Karpas-422 (cell line): ENCODE measurements at regions not wholly inside any gene's neighbourhood (a gene's known extent, or its start where the extent isn't known, plus 50 kb on each side); places are given as distances from the start of the nearest gene placed in this dataset.

Experiments
- DNase-seq: peaks from one replicate; pipeline ENCODE4 v3.0.0-alpha.2; 2015
- H2AFZ ChIP-seq: fragments of 200-600 bp; sonication (generic); 2 replicates; pipeline ENCODE4 v1.6.1; 2014; ENCODE audit warnings: antibody characterized with exemption, low read length, mixed read lengths
- H3K27ac ChIP-seq: fragments of 200-600 bp; sonication (generic); 2 replicates; pipeline ENCODE4 v1.5.1; 2014; ENCODE audit warnings: mild to moderate bottlenecking, low read length, moderate library complexity
- H3K27me3 ChIP-seq: fragments of 200-600 bp; sonication (generic); 2 replicates; pipeline ENCODE4 v1.6.1; 2014; ENCODE audit warnings: low read length, mixed read lengths
- H3K36me3 ChIP-seq: fragments of 200-600 bp; sonication (generic); 2 replicates; pipeline ENCODE4 v1.6.1; 2014; ENCODE audit warnings: low read length, mixed read lengths; ENCODE audit not compliant: insufficient read depth
- H3K4me1 ChIP-seq: fragments of 200-600 bp; sonication (generic); 2 replicates; pipeline ENCODE4 v1.6.1; 2014; ENCODE audit warnings: mild to moderate bottlenecking, low read length, mixed read lengths
- H3K4me2 ChIP-seq: fragments of 200-600 bp; sonication (generic); 2 replicates; pipeline ENCODE4 v1.6.1; 2014; ENCODE audit warnings: low read length, low read depth, mild to moderate bottlenecking; ENCODE audit not compliant: poor library complexity, severe bottlenecking
- H3K4me3 ChIP-seq: fragments of 200-600 bp; sonication (generic); 2 replicates; pipeline ENCODE4 v1.5.1; 2014; ENCODE audit warnings: mild to moderate bottlenecking, antibody characterized with exemption, low read length, mixed read lengths
- H3K79me2 ChIP-seq: fragments of 200-600 bp; sonication (generic); 2 replicates; pipeline ENCODE4 v1.6.1; 2014; ENCODE audit warnings: mild to moderate bottlenecking, low read length, mixed read lengths
- H3K9ac ChIP-seq: fragments of 200-600 bp; sonication (generic); 2 replicates; pipeline ENCODE4 v1.6.0; 2014; ENCODE audit warnings: low read length
- H3K9me2 ChIP-seq: fragments of 200-600 bp; sonication (generic), shearing (Covaris generic); replicated peaks from 2 replicates; pipeline ENCODE4 v1.6.0; 2014; ENCODE audit warnings: mild to moderate bottlenecking, low read length, moderate library complexity; ENCODE audit not compliant: insufficient read depth
- H3K9me3 ChIP-seq: fragments of 300-700, 200-600 bp; sonication (generic); 2 replicates; pipeline ENCODE4 v1.6.1; 2014; ENCODE audit warnings: low read length, mixed read lengths
- H4K20me1 ChIP-seq: fragments of 200-600 bp; sonication (generic); 2 replicates; pipeline ENCODE4 v1.6.1; 2014; ENCODE audit warnings: mild to moderate bottlenecking, antibody characterized with exemption, low read length, low read depth; ENCODE audit not compliant: insufficient read depth

DNA sequence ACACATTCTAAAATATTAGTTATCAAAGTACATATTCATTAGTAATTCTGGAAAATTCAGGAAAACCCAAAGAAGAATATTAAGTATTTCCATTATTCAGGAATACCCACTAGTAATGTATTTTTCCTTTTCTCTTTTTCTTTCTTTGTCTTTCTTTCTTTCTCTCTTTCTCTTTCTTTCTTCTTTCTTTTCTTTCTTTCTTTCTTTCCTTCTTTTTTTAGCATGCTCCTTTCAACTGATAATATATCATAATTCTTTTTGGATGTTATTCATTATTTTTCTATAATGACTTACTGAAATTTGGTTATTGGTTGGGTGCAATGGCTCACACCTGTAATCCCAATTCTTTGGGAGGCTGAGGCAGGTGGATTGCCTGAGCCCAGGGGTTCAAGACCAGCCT lies 175.6 kb upstream of the RAB4A start:
- no peaks in the 10 kb centered on the region for H3K79me2 ChIP-seq
- no peak overlapping the region for H3K27ac ChIP-seq

DNA sequence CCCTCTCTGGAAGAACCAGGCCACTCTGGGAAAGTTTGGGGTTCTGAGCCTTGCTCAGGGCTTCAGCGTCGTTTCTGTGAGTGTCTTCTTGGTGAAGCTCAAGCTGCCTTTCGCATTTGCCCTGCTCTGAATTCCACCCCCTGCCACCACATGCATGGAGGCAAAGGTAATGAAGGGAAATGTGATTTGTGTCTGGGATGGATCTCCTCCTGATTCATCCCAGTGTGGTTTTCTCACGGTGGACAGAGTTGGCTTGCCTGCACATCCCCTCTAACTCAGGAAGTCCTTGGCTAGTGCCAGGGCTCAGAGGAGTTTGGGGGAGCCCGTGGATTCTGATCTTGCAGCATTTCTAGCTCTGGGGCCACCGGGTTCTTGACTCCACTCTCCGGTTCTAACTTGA lies 173.6 kb upstream of the RAB4A start:
- Histone ChIP-seq H3K27me3 (no peaks in the 10 kb centered on the region), H3K4me2 (no peak overlapping the region), H3K9me2 (no peaks in the 10 kb centered on the region), H3K27ac (no peak overlapping the region), H3K9me3 (no peaks in the 10 kb centered on the region), H3K9ac (no peak overlapping the region), H3K36me3 (no peaks in the 10 kb centered on the region), H3K79me2 (no peaks in the 10 kb centered on the region), H4K20me1 (no peaks in the 10 kb centered on the region), H3K4me1 (peaks cover 6% of the 10 kb centered on the region; the same call in 1 of the 2 replicates), H2AFZ (no peak overlapping the region), H3K4me3 (no peak overlapping the region)
- DNase-seq: no peak

More for the DNA sequence above, 175.6 kb upstream of the RAB4A start:
- Histone ChIP-seq H3K4me1 (peaks cover 9% of the 10 kb centered on the region; the same call in 1 of the 2 replicates), H3K9me3 (no peaks in the 10 kb centered on the region), H3K27me3 (no peaks in the 10 kb centered on the region), H3K9me2 (no peaks in the 10 kb centered on the region), H4K20me1 (no peaks in the 10 kb centered on the region), H3K9ac (no peak overlapping the region), H2AFZ (no peak overlapping the region), H3K36me3 (no peaks in the 10 kb centered on the region), H3K4me2 (no peak overlapping the region), H3K4me3 (no peak overlapping the region)
- DNase-seq: no peak

DNA sequence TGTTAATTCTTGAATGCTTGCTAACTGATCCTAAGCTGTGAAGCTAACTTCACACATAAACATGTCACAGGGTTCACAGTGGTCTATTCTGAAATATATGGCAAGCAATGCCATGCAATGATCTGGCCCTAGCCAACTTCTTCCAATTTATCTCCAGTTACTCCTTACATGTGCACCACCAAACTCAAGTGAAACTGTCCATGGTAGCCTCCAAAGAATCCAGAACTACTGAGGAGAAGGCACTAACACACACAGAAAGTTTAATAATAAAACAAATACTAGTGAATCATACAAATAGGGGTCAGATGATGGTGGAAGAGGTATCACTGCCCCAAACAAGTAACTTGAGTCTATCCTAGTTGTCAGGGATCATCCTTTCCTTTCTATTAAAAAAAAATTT lies 172.6 kb upstream of the RAB4A start:
- Histone ChIP-seq H3K36me3 (no peaks in the 10 kb centered on the region), H4K20me1 (no peaks in the 10 kb centered on the region), H3K79me2 (no peaks in the 10 kb centered on the region), H3K9ac (no peak overlapping the region), H3K27ac (no peak overlapping the region), H3K9me3 (no peaks in the 10 kb centered on the region), H3K9me2 (no peaks in the 10 kb centered on the region), H3K27me3 (no peaks in the 10 kb centered on the region), H3K4me1 (no peaks in the 10 kb centered on the region), H2AFZ (no peak overlapping the region), H3K4me2 (no peak overlapping the region), H3K4me3 (no peak overlapping the region)
- no peak for DNase-seq

DNA sequence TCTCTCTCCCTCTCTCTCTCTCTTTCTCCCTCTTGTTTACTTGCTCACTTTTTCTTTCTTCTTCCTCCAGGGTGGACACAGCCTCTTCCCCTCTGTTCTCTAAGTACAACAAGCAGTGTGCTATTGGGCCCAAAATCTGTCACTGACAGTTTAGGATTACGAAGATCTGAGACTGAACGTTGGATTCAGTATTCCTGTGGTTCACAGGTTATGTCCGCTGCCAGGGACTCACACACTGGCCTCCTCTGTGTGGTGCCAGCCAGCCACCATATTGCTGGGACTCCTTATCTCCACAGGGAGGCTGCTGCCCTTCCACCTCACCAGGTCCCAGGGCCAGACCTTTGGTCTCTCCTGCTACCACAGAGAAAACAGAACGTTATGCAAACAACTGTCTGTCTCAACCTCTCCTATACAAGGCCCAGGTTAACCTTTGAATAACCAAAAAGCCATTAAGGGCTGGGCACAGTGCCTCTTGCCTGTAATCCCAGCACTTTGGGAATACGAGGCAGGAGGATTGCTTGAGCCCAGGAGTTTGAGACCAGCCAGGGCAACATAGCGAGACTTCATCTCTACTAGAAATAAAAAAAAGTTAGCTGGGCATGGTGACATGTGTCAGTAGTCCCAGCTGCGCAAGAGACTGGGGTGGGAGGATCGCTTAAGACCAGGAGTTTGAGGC lies 171.9 kb upstream of the RAB4A start:
- no peak for DNase-seq

DNA sequence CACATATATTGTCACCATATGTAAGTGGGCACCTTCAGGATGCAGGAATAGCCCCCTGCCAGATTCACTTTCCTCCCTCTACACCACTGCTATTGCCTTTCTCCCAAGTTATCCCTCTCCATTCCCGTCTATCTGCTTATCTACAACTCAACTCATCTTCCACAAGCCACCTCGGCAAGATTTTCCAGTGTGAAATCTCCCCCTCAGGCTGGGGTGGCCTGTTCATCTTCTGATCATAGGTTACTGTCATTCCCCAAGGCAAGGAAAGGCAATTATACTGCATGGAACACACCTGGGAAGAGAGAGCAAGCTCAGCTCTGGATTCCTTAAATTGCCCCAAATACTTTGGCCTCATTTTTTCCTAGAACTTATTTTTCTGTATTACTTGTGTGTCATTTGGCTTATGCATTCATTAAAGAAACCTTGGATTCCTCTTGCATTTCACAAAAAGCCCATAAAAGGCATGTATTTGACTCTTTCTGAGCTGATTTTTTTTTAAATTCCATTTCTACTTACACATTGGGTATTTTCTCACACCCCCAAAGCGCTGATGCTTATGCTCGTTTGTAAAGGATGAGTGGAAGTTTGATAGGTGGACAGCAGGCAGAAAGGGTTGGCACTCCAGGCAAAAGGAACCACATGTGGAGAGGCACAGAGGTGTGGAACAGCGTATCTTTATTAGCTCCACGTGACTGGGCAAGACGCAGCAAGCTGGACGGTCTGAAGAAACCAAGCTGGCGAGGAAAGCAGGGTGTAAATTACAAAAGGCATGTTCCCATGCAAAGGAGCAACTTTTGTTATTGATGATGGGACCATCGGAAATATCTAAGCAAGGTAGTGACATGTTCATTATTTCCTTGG lies 169.7 kb upstream of the RAB4A start:
- H3K79me2 ChIP-seq: no peaks in the 10 kb centered on the region
- no peak for DNase-seq
- H3K9ac ChIP-seq: no peak overlapping the region
- H3K27ac ChIP-seq: no peak overlapping the region
- no peaks in the 10 kb centered on the region for H3K27me3 ChIP-seq
- no peak overlapping the region for H3K4me2 ChIP-seq
- H3K9me2 ChIP-seq: no peaks in the 10 kb centered on the region
- no peak overlapping the region for H2AFZ ChIP-seq
- no peak overlapping the region for H3K4me3 ChIP-seq
- no peaks in the 10 kb centered on the region for H3K4me1 ChIP-seq
- no peaks in the 10 kb centered on the region for H3K36me3 ChIP-seq
- H4K20me1 ChIP-seq: no peaks in the 10 kb centered on the region
- H3K9me3 ChIP-seq: no peaks in the 10 kb centered on the region

More for the DNA sequence above, 171.9 kb upstream of the RAB4A start:
- H3K4me3 ChIP-seq: no peak overlapping the region
- no peaks in the 10 kb centered on the region for H3K4me1 ChIP-seq
- no peaks in the 10 kb centered on the region for H3K27me3 ChIP-seq
- H3K36me3 ChIP-seq: no peaks in the 10 kb centered on the region
- no peaks in the 10 kb centered on the region for H4K20me1 ChIP-seq
- H3K4me2 ChIP-seq: no peak overlapping the region
- no peaks in the 10 kb centered on the region for H3K9me2 ChIP-seq
- no peak overlapping the region for H3K9ac ChIP-seq
- H2AFZ ChIP-seq: no peak overlapping the region
- no peaks in the 10 kb centered on the region for H3K79me2 ChIP-seq
- H3K27ac ChIP-seq: no peak overlapping the region
- no peaks in the 10 kb centered on the region for H3K9me3 ChIP-seq

DNA sequence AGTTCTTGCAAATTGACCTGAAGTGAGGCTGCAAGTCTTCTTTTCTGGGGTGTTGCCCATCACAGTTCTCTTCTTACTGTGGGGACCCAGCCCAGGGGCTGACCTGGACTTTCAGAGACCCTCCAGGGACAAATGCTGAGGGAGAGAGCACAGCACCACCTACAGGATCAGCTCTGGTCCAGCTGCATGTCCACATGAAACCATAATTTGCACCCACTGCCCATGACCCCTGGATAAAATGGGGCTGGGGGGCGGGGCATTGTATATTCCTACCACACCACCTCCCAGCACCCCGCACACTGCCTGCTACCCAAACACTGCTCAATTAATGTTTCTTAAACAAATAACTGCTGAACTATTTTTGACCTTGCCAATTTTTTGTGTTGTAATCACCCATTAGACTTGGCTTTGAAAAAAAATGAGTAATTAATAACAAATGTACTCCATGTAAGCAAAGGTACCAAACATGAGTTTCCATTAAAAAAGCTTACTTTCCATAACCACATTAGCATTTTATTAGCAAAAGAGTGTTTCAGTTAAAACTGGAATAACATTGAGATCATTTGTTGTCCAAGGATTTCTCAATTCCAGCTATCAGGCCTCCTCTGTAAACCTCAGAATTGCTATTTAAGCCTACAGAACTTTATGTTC lies 168.0 kb upstream of the RAB4A start:
- Histone ChIP-seq H3K4me2 (no peak overlapping the region), H3K4me1 (no peaks in the 10 kb centered on the region), H2AFZ (no peak overlapping the region), H3K9me3 (no peaks in the 10 kb centered on the region), H3K36me3 (no peaks in the 10 kb centered on the region), H3K79me2 (no peaks in the 10 kb centered on the region), H3K9ac (no peak overlapping the region), H3K27ac (no peak overlapping the region), H4K20me1 (no peaks in the 10 kb centered on the region), H3K9me2 (no peaks in the 10 kb centered on the region), H3K4me3 (no peak overlapping the region), H3K27me3 (no peaks in the 10 kb centered on the region)
- no peak for DNase-seq

DNA sequence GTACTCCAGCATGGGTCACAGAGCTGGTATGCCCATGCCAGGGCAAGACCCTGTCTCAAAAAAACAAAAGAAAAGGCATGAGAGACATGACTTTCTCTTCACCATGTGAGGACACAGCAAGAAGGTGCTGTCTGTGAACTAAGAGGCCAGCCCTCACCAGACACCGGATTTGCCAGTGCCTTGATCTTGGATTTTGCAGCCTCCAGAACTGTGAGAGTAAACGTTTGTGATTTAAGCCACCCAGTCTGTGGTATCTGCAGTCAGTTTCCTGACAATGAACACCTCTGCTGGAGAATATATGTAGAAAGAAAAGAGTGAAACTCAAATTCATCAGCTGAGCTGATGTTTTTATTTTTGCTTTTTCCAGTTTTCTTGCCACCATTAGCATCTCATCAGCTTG lies 166.3 kb upstream of the RAB4A start:
- DNase-seq: no peak
- Histone ChIP-seq H3K9me2 (no peaks in the 10 kb centered on the region), H3K4me3 (no peak overlapping the region), H3K27ac (no peak overlapping the region), H3K4me2 (no peak overlapping the region), H3K9me3 (no peaks in the 10 kb centered on the region), H2AFZ (no peak overlapping the region), H4K20me1 (no peaks in the 10 kb centered on the region), H3K27me3 (no peaks in the 10 kb centered on the region), H3K36me3 (no peaks in the 10 kb centered on the region), H3K4me1 (peaks cover 15% of the 10 kb centered on the region), H3K79me2 (no peaks in the 10 kb centered on the region), H3K9ac (no peak overlapping the region)

DNA sequence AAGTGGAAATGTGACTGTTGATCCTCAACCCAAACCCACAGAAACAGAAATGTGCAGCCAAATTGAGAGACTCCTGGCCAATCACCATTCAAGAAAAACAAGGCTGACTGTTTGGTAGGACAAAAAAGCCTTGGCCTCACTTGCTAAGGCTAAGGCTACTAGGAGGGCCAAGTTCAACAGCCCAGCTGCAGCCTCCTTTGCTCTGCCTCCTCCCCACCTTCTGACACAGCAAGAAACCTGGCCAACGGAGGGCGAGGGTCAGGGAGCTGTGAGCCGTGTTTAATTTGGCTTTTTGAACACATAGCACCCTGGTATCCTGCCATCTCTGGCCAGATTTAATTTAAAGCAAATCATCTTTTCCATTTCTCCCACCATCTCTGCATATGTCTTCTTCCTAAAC lies 165.8 kb upstream of the RAB4A start:
- no peaks in the 10 kb centered on the region for H4K20me1 ChIP-seq
- no peaks in the 10 kb centered on the region for H3K9me2 ChIP-seq
- H3K9me3 ChIP-seq: no peaks in the 10 kb centered on the region
- H2AFZ ChIP-seq: no peak overlapping the region
- H3K36me3 ChIP-seq: no peaks in the 10 kb centered on the region
- no peaks in the 10 kb centered on the region for H3K79me2 ChIP-seq
- no peak overlapping the region for H3K4me3 ChIP-seq
- no peak overlapping the region for H3K4me2 ChIP-seq
- no peak for DNase-seq
- H3K27me3 ChIP-seq: no peaks in the 10 kb centered on the region
- H3K27ac ChIP-seq: no peak overlapping the region
- no peak overlapping the region for H3K9ac ChIP-seq
- peaks cover 19% of the 10 kb centered on the region for H3K4me1 ChIP-seq
